ENCODE measurements at regions not wholly inside any gene's neighbourhood (a gene's known extent, or its start where the extent isn't known, plus 50 kb on each side); places are given as distances from the start of the nearest gene placed in this dataset.
"Not testable (repeated sequence)": the region's sequence is repeated elsewhere in the genome, so short reads cannot be mapped to it uniquely, and the experiment has no call there.

- not testable (repeated sequence) for TF ChIP-seq POLR2A (IDR thresholded peaks at IDR 0.05; ENCODE audit: extremely low read depth, insufficient read length); CTCF (IDR thresholded peaks at IDR 0.05; ENCODE audit: low read depth, low read length)
Observed at GRCh38 chr5:21488828-21489227, 1364.3 kb downstream of the CDH12 start.
